ENCODE measurements at regions not wholly inside any gene's neighbourhood (a gene's known extent, or its start where the extent isn't known, plus 50 kb on each side); places are given as distances from the start of the nearest gene placed in this dataset.
"Not testable (repeated sequence)": the region's sequence is repeated elsewhere in the genome, so short reads cannot be mapped to it uniquely, and the experiment has no call there.

GRCh38 chr1:55542901-55543504, 327.8 kb upstream of the USP24 start:
- no peak for DNase-seq

GRCh38 chr1:55541296-55541695, 326.1 kb upstream of the USP24 start:
- DNase-seq, result no peak

DNA sequence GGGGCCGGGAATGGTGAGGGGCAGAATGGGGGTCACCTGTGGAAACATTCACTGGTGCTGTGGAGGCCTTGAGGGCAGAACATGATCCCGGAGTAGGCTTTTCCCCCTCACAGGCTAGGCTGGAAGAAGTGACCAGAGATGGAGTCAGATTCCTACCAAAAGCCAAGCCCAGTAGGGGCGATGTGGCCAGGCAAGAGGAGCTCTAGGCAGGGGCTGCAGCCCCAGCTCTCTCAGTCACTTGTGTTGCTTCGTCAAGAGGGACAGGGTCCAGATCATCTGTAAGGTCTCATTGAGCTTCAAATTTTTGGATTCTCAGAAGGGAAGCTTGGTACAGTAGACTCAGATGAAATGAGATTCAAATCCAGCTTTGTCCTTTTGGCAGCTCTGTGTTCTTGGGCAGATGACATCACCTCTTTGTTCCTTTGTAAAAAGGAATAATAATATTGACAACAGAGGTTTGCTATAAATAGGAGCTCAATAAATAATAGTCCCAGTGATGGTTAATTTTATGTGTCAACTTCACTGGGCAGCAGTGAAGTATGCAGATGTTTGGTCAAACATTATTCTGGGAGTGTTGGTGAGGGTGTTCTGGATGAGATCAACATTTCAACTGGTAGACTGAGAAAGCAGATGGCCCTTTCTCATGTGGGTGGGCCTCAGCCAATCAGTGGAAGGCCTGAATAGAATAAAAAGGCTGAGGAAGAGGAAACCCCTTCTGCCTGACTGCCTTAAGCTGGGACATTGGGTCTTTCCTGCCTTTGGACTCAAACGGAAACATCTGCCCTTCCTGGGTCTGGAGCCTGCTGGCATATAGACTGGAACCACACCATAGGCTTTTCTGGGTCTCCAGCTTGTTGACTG, 324.7 kb upstream of the USP24 start:
- DNase-seq, result no peak

DNA sequence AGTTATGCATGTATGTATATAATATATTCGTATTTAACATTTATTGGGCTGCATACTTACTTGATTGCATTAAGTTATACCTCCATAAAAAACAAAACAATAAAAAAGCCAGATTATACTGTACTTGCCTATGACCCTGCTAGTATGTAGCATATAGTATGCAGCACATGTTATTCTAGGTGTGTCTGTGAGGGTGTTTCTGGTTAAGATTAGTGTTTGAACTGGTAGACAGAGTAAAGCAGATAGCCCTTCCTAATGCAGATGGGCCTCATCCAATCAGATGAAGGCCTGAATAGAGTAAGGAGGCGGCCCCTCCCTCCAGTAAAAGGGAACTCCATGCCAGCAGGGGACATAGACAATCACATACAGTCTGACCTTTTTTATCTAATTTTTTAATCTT, 323.3 kb upstream of the USP24 start:
- DNase-seq, result no peak

DNA sequence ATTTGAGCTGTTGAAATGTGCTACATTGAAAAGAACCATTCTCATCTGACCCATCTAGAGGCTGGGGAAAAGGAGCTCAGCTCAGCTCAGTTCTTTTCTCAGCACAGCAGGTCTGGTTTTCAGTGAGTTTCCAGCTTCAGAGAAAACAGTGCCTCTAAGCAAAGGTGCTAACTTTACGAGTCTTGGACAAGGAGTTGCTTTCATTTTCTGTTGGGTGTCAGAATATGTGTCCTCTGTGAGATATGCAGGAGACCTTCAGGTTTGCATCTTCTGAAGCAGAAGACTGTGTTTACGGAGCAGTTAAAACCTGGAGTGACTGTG, 321.3 kb upstream of the USP24 start:
- no peak for DNase-seq

DNA sequence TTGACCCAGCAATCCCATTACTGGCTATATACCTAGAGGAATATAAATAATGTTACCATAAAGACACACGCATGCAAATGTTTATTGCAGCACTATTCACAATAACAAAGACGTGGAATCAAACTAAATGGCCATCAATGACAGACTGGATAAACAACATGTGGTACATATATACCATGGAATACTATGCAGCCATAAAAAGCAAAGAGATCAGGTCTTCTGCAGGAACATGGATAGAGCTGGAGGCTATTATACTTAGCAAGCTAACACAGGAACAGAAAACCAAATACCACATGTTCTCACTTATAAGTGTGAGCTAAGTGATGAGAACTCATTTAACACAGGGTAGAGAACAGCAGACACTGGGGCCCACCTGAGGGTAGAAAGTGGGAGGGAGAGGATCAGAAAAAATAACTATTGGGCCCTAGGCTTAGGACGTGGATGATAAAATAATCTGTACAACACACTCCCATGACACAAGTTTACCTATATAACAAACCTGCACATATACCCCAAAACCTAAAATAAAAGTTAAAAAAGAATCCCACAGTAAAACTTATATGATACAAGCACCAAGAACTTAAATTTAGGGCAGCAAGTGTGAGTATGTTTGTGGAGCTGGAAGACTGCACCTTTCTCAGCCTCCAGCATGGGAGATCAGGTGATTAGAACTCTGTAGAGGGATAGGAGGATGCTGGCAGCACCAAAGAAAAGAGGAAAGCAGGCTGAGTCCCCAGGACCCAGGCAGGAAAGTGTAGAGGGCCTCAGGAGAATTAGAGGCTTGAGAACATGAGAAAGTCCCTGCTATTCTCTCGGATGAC, 320.8 kb upstream of the USP24 start:
- no peak for DNase-seq

DNA sequence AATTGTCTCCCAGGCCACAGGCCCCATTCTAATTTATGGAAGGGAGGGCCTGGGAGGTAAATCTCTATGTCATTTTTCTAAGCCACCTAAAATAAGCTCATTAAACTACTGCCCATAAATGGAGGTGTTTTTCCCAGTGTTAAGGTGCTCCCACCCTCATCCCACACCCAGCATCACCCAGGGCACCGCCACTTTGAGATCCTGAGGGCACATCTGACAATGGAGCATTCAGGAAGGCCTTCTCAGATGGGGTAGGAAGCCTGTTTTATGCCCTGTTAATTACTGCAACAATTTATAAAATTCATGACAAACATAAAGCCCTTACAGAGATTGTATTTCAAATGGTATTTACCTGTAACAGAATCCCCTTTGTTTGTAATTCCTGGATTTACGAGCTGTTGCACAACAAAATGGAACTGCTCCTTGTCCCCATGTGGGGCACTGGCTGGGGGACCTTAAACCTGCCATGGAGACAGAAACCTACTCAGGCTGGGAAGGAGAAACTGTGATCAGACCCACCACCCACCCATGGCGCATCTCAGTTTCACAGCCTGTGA, 319.5 kb upstream of the USP24 start:
- no peak for DNase-seq

DNA sequence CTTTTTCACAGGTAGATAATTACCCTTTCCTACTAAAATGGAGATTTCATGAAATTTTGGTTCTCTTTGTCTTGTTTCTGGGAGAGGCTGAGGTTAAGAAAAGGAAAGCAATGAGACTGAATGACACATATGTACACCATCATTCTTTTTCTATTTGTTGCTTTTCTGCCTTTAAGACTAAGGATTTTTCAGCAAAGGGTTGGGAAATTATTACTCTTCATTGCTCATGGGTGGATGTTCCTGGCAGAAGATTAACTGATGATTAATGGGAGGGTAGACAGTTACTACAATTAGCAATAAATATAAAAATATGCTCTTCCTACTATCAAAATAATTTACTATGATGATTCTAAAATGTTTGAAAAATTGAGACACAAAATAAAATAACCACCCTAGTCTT, 316.5 kb upstream of the USP24 start:
- no peak for DNase-seq

DNA sequence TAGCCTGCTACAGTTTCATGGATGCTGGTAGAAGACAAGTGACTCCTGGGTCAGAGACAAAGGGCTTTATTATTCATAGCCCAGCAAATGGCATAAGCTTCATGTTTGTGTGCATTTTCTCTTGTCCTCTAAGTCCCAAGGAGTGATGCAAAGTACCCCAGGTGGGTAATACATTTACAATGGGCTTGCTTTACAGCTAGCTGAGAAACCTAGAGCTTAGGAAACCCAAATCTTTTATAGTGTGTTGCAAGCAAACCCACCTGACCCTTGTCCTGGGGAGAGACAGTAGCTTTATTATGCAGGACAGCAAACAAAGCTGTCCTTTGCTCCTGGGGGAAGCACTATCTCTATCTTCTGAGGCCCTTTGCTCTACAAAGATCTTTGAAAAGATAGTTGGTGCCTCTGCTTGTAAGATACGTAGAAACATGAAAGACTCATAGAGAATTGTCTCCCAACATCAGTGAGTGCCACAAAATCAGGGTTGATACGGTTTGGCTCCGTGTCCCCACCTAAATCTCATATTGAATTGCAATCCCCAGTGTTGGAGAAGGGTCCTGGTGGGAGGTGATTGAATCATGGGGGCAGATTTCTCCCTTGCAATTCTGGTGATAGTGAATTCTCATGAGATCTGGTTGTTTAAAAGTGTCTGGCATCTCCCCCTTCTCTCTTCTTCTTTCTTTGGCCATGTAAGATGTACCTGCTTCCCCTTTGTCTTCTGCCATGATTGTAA, 315.8 kb upstream of the USP24 start:
- DNase-seq, result no peak

DNA sequence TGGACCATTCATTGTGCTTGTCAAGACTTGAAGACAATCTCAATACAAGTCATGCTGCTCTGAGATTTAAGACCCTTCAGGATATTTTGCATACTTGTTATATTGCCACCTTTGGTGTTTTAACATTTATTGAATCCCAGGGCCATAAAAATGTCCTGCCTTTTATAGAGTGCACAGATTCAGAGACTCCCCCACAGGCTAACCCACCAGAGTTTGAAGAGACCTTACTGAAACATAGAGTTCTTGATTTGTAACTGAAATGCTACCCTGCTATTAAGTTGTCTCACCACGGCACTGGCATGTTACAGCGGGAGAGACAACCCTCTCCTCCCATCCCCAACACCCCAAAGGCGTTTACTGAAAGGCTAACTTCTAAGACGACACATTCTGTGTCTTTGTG, 313.9 kb upstream of the USP24 start:
- no peak for DNase-seq

DNA sequence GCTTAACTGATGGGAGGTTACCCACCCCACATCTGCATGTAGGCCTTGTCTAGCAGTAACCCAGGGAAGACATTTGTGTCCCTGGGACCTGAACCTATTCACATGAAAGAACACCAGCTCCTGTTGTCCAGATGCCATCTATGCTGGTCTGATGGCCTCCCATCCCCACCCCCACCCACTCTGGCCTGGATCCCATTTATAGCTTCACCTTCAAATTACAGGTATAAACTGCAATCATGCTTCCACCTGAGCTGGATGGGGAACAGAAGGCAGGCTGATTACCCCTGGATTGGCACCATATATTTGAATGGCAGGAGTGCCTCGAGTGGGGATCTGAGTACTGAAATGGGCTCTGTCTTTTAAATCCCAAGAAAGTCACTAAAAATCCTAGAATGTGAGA, 312.7 kb upstream of the USP24 start:
- DNase-seq, result no peak

GRCh38 chr1:55526716-55527115, 311.6 kb upstream of the USP24 start:
- DNase-seq, result no peak

- no peak for DNase-seq
These were observed 308.8 kb upstream of the USP24 start for GRCh38 chr1:55524006-55524405.

GRCh38 chr1:55522982-55523381, 307.8 kb upstream of the USP24 start:
- DNase-seq, result no peak

GRCh38 chr1:55522353-55522903, 307.3 kb upstream of the USP24 start:
- no peak for DNase-seq

DNA sequence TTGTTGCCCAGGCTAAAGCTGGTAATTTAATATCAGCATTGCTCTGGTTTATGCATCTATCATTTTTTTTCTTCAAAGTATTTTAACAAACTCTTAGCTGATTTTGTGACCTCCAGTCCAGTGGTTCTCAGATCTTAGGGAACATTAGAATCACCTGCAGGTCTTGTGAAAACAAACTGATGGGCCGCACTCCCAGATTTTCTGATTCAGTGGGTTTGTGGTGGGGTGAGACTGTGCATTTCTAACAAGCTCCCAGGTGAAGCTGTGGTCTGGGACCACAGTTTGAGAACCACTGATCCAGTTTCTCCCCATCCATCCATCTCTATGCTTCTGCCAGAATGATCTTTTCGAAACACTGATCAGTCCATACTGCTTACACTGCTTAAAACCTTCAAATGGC, 305.7 kb upstream of the USP24 start:
- DNase-seq, result no peak

- DNase-seq, result no peak
These were observed 304.9 kb upstream of the USP24 start for GRCh38 chr1:55519937-55520683.

- no peak for DNase-seq
These were observed 304.1 kb upstream of the USP24 start for GRCh38 chr1:55519276-55519675.

DNA sequence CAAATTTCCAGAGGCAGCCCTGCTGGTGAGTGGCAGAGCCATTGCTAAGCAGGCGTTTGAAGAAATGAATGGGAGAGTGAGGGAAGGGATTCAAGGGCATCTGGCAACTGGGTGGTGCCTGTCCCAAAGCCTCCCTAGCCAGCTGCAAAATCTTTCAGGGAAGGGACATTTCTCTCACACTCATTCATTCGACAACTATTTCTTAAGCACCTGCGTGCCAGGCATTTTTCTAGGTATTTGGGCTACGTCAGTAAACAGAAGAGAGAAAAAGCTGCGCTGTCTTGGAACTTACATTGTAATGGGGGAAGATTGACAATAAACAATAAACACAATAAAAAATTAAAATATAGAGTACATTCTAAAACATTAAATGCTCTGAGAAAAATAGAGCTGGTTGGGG, 301.9 kb upstream of the USP24 start:
- DNase-seq, result no peak

- not testable (repeated sequence) for DNase-seq
These were observed 299.4 kb upstream of the USP24 start for GRCh38 chr1:55514571-55514970.

GRCh38 chr1:55512466-55512865, 297.3 kb upstream of the USP24 start:
- no peak for DNase-seq

GRCh38 chr1:55507578-55507931, 292.4 kb upstream of the USP24 start:
- DNase-seq, result no peak
